ENCODE measurements at regions not wholly inside any gene's neighbourhood (a gene's known extent, or its start where the extent isn't known, plus 50 kb on each side); places are given as distances from the start of the nearest gene placed in this dataset.

GRCh38 chr22:27237080-27237741, 564.3 kb downstream of the MN1 start (continued):
- TF ChIP-seq GABPA (IDR thresholded peaks at IDR 0.05; ENCODE audit: borderline replicate concordance, insufficient read depth, low read length) (no peak), TAF7 (optimal IDR thresholded peaks at IDR 0.05; ENCODE audit: borderline replicate concordance, low read depth, low read length) (no peak), RXRA (IDR thresholded peaks at IDR 0.05; ENCODE audit: insufficient read depth, low read depth, low read length) (no peak), TCF12 (IDR thresholded peaks at IDR 0.05; ENCODE audit: low read depth, low read length) (no peak), SAP30 (IDR thresholded peaks at IDR 0.05; ENCODE audit: insufficient read depth, insufficient replicate concordance, low read length) (no peak), SIRT6 (IDR thresholded peaks at IDR 0.05; ENCODE audit: low read length) (no peak)

Data from H1 (cell line).